UCSD-AML1 (cell line): ENCODE measurements at regions not wholly inside any gene's neighbourhood (a gene's known extent, or its start where the extent isn't known, plus 50 kb on each side); places are given as distances from the start of the nearest gene placed in this dataset.

Experiments used
- DNase-seq: peaks from one replicate; lab custom pipeline; 2025; ENCODE audit not compliant: unreplicated experiment; lab: John Stamatoyannopoulos, UW

- no peak for DNase-seq
Observed at GRCh38 chr6:95489185-95489863, 88.0 kb upstream of the MANEA start.

GRCh38 chr6:95496769-95497426, 80.4 kb upstream of the MANEA start:
- DNase-seq = no peak

- DNase-seq = no peak
Observed at GRCh38 chr6:95501032-95501904, 76.1 kb upstream of the MANEA start.

- no peak for DNase-seq
Observed at GRCh38 chr6:95503568-95503967, 73.8 kb upstream of the MANEA start.

GRCh38 chr6:95511404-95511803, 65.9 kb upstream of the MANEA start:
- DNase-seq = no peak

GRCh38 chr6:95515975-95516374, 61.4 kb upstream of the MANEA start:
- DNase-seq = no peak

GRCh38 chr6:95517004-95517403, 60.3 kb upstream of the MANEA start:
- DNase-seq = no peak

- DNase-seq = no peak
Observed at GRCh38 chr6:95517568-95517967, 59.8 kb upstream of the MANEA start.

GRCh38 chr6:95518630-95519227, 58.6 kb upstream of the MANEA start:
- no peak for DNase-seq

- DNase-seq = no peak
Observed at GRCh38 chr6:95519228-95520037, 57.9 kb upstream of the MANEA start.

- DNase-seq = no peak
Observed at GRCh38 chr6:95521181-95521580, 56.2 kb upstream of the MANEA start.
